ENCODE measurements at regions not wholly inside any gene's neighbourhood (a gene's known extent, or its start where the extent isn't known, plus 50 kb on each side); places are given as distances from the start of the nearest gene placed in this dataset.

DNA sequence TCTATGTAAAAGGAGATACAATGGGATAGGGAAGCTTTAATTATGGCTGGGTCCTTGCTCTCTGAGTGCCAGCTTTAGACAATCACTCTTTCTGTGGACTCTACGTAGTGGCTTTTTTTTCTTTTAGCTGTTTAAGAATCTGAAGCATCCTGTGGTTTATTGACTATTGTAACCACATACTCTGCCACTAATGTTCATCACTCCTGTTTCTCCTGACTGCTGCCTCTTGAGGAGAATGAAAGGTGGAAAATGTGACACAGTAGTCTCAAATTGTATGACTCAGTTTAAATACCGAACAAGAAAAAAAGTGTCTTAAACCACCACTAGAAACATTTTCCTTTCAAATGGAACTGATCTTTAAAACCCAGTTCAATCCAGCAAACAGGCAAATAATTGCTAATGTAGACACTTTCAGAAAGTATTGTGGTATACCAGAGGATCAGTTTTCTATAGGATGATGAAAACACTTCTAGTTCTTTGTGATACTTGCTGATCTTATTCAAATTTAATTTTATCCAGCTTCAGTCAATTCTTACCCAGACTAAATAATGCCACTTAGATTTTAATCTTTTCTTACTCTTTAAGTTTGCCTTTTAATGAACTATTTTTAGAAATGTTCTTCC, 302.7 kb upstream of the PMFBP1 start:
- TF ChIP-seq, protein P1, sequence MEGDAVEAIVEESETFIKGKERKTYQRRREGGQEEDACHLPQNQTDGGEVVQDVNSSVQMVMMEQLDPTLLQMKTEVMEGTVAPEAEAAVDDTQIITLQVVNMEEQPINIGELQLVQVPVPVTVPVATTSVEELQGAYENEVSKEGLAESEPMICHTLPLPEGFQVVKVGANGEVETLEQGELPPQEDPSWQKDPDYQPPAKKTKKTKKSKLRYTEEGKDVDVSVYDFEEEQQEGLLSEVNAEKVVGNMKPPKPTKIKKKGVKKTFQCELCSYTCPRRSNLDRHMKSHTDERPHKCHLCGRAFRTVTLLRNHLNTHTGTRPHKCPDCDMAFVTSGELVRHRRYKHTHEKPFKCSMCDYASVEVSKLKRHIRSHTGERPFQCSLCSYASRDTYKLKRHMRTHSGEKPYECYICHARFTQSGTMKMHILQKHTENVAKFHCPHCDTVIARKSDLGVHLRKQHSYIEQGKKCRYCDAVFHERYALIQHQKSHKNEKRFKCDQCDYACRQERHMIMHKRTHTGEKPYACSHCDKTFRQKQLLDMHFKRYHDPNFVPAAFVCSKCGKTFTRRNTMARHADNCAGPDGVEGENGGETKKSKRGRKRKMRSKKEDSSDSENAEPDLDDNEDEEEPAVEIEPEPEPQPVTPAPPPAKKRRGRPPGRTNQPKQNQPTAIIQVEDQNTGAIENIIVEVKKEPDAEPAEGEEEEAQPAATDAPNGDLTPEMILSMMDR (IDR thresholded peaks at IDR 0.05) = no peak
- TF ChIP-seq POLR2A (IDR thresholded peaks at IDR 0.05) = no peak
